NCI-H2196 (cell line): ENCODE measurements at regions not wholly inside any gene's neighbourhood (a gene's known extent, or its start where the extent isn't known, plus 50 kb on each side); places are given as distances from the start of the nearest gene placed in this dataset.

Experiments
- DNase-seq: peaks from one replicate; lab custom pipeline; 2025; ENCODE audit not compliant: unreplicated experiment; lab: John Stamatoyannopoulos, UW

- DNase-seq: no peak
These were observed 403.8 kb downstream of the SLITRK5 start for GRCh38 chr13:88074794-88075510.

GRCh38 chr13:88085036-88085435 is 413.9 kb downstream of the SLITRK5 start:
- no peak for DNase-seq

- DNase-seq: no peak
These were observed 415.4 kb downstream of the SLITRK5 start for GRCh38 chr13:88086577-88086976.

- DNase-seq: no peak
These were observed 426.4 kb downstream of the SLITRK5 start for GRCh38 chr13:88097541-88097940.

GRCh38 chr13:88103824-88104223 is 432.7 kb downstream of the SLITRK5 start:
- no peak for DNase-seq

- no peak for DNase-seq
These were observed 433.4 kb downstream of the SLITRK5 start for GRCh38 chr13:88104576-88104975.

- no peak for DNase-seq
These were observed 436.4 kb downstream of the SLITRK5 start for GRCh38 chr13:88107570-88107969.

GRCh38 chr13:88112526-88112925 is 441.4 kb downstream of the SLITRK5 start:
- no peak for DNase-seq

- DNase-seq: no peak
These were observed 444.8 kb downstream of the SLITRK5 start for GRCh38 chr13:88115976-88116375.

GRCh38 chr13:88118952-88119351 is 447.8 kb downstream of the SLITRK5 start:
- DNase-seq: no peak

GRCh38 chr13:88124142-88124541 is 453.0 kb downstream of the SLITRK5 start:
- DNase-seq: no peak

- no peak for DNase-seq
These were observed 453.9 kb downstream of the SLITRK5 start for GRCh38 chr13:88125055-88125454.

GRCh38 chr13:88136098-88136790 is 465.1 kb downstream of the SLITRK5 start:
- no peak for DNase-seq

GRCh38 chr13:88142653-88143052 is 471.5 kb downstream of the SLITRK5 start:
- no peak for DNase-seq

GRCh38 chr13:88144580-88144979 is 473.4 kb downstream of the SLITRK5 start:
- no peak for DNase-seq

- DNase-seq: no peak
These were observed 482.2 kb downstream of the SLITRK5 start for GRCh38 chr13:88153353-88153752.

- DNase-seq: no peak
These were observed 482.8 kb downstream of the SLITRK5 start for GRCh38 chr13:88154001-88154400.

- DNase-seq: no peak
These were observed 491.0 kb downstream of the SLITRK5 start for GRCh38 chr13:88162076-88162702.

GRCh38 chr13:88176231-88176630 is 505.1 kb downstream of the SLITRK5 start:
- DNase-seq: no peak

GRCh38 chr13:88183440-88183839 is 512.3 kb downstream of the SLITRK5 start:
- no peak for DNase-seq

GRCh38 chr13:88188986-88189385 is 517.8 kb downstream of the SLITRK5 start:
- no peak for DNase-seq

GRCh38 chr13:88189728-88190127 is 518.6 kb downstream of the SLITRK5 start:
- no peak for DNase-seq
